ENCODE measurements at regions not wholly inside any gene's neighbourhood (a gene's known extent, or its start where the extent isn't known, plus 50 kb on each side); places are given as distances from the start of the nearest gene placed in this dataset.

DNA sequence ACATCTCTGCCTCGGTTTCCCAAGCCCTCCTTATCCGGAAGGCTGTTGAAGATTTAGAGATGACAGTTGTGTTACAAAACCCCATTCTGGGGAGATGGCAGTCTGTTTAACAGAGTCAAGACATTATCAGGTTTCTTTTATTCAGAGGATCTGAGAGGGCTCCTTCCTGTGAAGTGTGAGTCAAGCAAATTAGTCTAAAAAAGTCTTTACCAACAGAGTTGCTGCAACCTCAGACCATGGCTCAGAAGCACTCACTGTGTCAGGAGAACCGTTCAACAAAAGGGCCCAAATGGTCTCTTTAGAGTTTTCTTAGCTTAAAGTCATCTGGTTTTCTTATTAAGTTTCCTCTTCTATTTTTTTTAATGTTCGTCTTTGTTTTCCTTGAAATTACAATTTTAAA lies 717.8 kb downstream of the EPM2A start:
- H3K4me1 ChIP-seq (ENCODE audit: insufficient read depth, low read length) = no peaks in the 10 kb centered on the region
- no peak overlapping the region for H2BK20ac ChIP-seq (ENCODE audit: low read depth, low read length, poor library complexity, severe bottlenecking)
- H3K4me1 Mint-ChIP-seq = peaks cover 8% of the 10 kb centered on the region in 2 experiments
- no peaks in the 10 kb centered on the region for H3K36me3 Mint-ChIP-seq (ENCODE audit: insufficient read depth in 1 of 3, low read depth in 3 of 3)
- DNase-seq = no peak
- TF ChIP-seq, protein P1, sequence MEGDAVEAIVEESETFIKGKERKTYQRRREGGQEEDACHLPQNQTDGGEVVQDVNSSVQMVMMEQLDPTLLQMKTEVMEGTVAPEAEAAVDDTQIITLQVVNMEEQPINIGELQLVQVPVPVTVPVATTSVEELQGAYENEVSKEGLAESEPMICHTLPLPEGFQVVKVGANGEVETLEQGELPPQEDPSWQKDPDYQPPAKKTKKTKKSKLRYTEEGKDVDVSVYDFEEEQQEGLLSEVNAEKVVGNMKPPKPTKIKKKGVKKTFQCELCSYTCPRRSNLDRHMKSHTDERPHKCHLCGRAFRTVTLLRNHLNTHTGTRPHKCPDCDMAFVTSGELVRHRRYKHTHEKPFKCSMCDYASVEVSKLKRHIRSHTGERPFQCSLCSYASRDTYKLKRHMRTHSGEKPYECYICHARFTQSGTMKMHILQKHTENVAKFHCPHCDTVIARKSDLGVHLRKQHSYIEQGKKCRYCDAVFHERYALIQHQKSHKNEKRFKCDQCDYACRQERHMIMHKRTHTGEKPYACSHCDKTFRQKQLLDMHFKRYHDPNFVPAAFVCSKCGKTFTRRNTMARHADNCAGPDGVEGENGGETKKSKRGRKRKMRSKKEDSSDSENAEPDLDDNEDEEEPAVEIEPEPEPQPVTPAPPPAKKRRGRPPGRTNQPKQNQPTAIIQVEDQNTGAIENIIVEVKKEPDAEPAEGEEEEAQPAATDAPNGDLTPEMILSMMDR (conservative IDR thresholded peaks at IDR 0.05) = no peak
- H3K27me3 Mint-ChIP-seq (ENCODE audit: low read depth) = no peaks in the 10 kb centered on the region
- H3K27ac ChIP-seq (ENCODE audit: insufficient read length, low read depth, low read length) = no peak overlapping the region
- no peak overlapping the region for H3K14ac ChIP-seq (ENCODE audit: insufficient read depth, low read length)
- no peak overlapping the region for H3T11ph ChIP-seq (ENCODE audit: low read length)
- H3K4me2 ChIP-seq (ENCODE audit: insufficient read depth, insufficient read length, low read length) = no peak overlapping the region
- no peak overlapping the region for H3K18ac ChIP-seq (ENCODE audit: insufficient read length, low read depth, low read length)
- no peak overlapping the region for H3K4ac ChIP-seq (ENCODE audit: low read depth, low read length)
- no peak overlapping the region for H2BK120ac ChIP-seq (ENCODE audit: low read depth, low read length, poor library complexity, severe bottlenecking)
- H3K56ac ChIP-seq (ENCODE audit: insufficient read length, low read depth, low read length) = no peak overlapping the region
- no peaks in the 10 kb centered on the region for H3K23me2 ChIP-seq (ENCODE audit: insufficient read length, low read depth, low read length, poor library complexity, severe bottlenecking)
- H4K91ac ChIP-seq (ENCODE audit: insufficient read length, low read depth, low read length) = no peak overlapping the region
- no peak overlapping the region for H2BK5ac ChIP-seq (ENCODE audit: insufficient read length, low read length)
- H3K4me3 Mint-ChIP-seq = no peak overlapping the region
- no peaks in the 10 kb centered on the region for H3K27me3 ChIP-seq (ENCODE audit: insufficient read depth, low read length)
- H2BK12ac ChIP-seq (ENCODE audit: insufficient read length, low read depth, low read length) = no peak overlapping the region
- no CpG with 5 or more reads among the region's 4 CpGs for WGBS (ENCODE audit: extremely low coverage, insufficient read length, low lambda C conversion rate)
- H2BK15ac ChIP-seq (ENCODE audit: low read depth, low read length) = no peak overlapping the region
- H3K9me3 ChIP-seq (ENCODE audit: control insufficient read depth, low read depth, low read length) = no peaks in the 10 kb centered on the region
- H2AFZ ChIP-seq (ENCODE audit: low read length) = no peak overlapping the region
- no peak overlapping the region for H4K8ac ChIP-seq (replicated peaks; ENCODE audit: insufficient read length, low read depth, low read length)
- H4K5ac ChIP-seq (ENCODE audit: insufficient read length, low read depth, low read length) = no peak overlapping the region
- no peak overlapping the region for H3K9ac ChIP-seq (ENCODE audit: extremely low read depth, insufficient read length, low read length)
- peak overlapping the region in 1 of 3 experiments; percentile 55; a peak in 1 of 7 replicates for H3K27ac Mint-ChIP-seq
- H3K79me2 ChIP-seq (ENCODE audit: insufficient read depth, low read length) = no peaks in the 10 kb centered on the region
- H3K9me3 Mint-ChIP-seq = peaks cover 0 to 2% of the 10 kb centered on the region in 2 experiments; a peak in 1 of 5 replicates
- no peak overlapping the region for H3K23ac ChIP-seq (ENCODE audit: insufficient read length, low read depth, low read length)
- no peaks in the 10 kb centered on the region for H4K20me1 ChIP-seq (ENCODE audit: control insufficient read depth, insufficient read depth, insufficient read length)
- H3K79me1 ChIP-seq (ENCODE audit: insufficient read depth, low read depth, low read length, poor library complexity, severe bottlenecking) = no peaks in the 10 kb centered on the region
- no peak overlapping the region for H2AK5ac ChIP-seq (ENCODE audit: insufficient read length, low read length)

Data from H9 (cell line).